Mesenchymal stem cell (in vitro differentiated cells and primary cell): ENCODE measurements at regions not wholly inside any gene's neighbourhood (a gene's known extent, or its start where the extent isn't known, plus 50 kb on each side); places are given as distances from the start of the nearest gene placed in this dataset.

Experiments
- DNase-seq: peaks from one replicate; pipeline ENCODE4 v3.0.0-alpha.2; 2013
- H2AFZ ChIP-seq: one replicate; pipeline ENCODE4 v1.6.1; 2013; ENCODE audit warnings: low read depth, mild to moderate bottlenecking, control low read depth, inconsistent platforms, low read length, moderate library complexity
- H2AK5ac ChIP-seq: 2 replicates; pipeline ENCODE4 v1.6.1; 2013; ENCODE audit warnings: low read length, moderate library complexity, mild to moderate bottlenecking, inconsistent platforms; ENCODE audit not compliant: severe bottlenecking
- H2BK120ac ChIP-seq: one replicate; pipeline ENCODE4 v1.6.1; 2013; ENCODE audit warnings: low read depth, mild to moderate bottlenecking, inconsistent platforms, low read length, moderate library complexity
- H2BK12ac ChIP-seq, 2 experiments: one replicate each; pipeline ENCODE4 v1.6.1; 2013; ENCODE audit warnings: inconsistent platforms in 2 of 2, low read length in 2 of 2, mild to moderate bottlenecking in 2 of 2, moderate library complexity in 2 of 2, control low read depth in 1 of 2
- H2BK15ac ChIP-seq: one replicate; pipeline ENCODE4 v1.6.1; 2013; ENCODE audit warnings: mild to moderate bottlenecking, low read depth, inconsistent platforms; ENCODE audit not compliant: poor library complexity, severe bottlenecking
- H2BK5ac ChIP-seq: 2 replicates; pipeline ENCODE4 v1.6.1; 2013; ENCODE audit warnings: low read depth, mild to moderate bottlenecking, low read length, control low read depth, inconsistent platforms; ENCODE audit not compliant: poor library complexity, severe bottlenecking
- H3K14ac ChIP-seq, 2 experiments: one replicate each; pipeline ENCODE4 v1.6.1; 2013; ENCODE audit warnings: inconsistent platforms in 2 of 2, low read length in 2 of 2, control low read depth in 1 of 2, mild to moderate bottlenecking in 1 of 2, moderate library complexity in 1 of 2
- H3K18ac ChIP-seq, 2 experiments: one replicate each; pipeline ENCODE4 v1.6.1; 2013; ENCODE audit warnings: inconsistent platforms in 2 of 2, low read length in 2 of 2, control low read depth in 1 of 2, low read depth in 1 of 2, mild to moderate bottlenecking in 1 of 2
- H3K23ac ChIP-seq, 2 experiments: one replicate each; pipeline ENCODE4 v1.6.1; 2013; ENCODE audit warnings: inconsistent platforms in 2 of 2, low read length in 2 of 2, mild to moderate bottlenecking in 2 of 2, moderate library complexity in 2 of 2, control low read depth in 1 of 2
- H3K27ac ChIP-seq: 2 replicates; pipeline ENCODE4 v1.5.1; 2013; ENCODE audit warnings: mild to moderate bottlenecking, moderate library complexity, low read length, control low read depth, inconsistent platforms; ENCODE audit not compliant: poor library complexity, severe bottlenecking
- H3K27me3 ChIP-seq, 2 experiments: 2 replicates each; pipeline versions ENCODE4 v1.6.1 to v1.7.0; 2013; ENCODE audit warnings: low read length in 2 of 2, mild to moderate bottlenecking in 2 of 2, moderate library complexity in 2 of 2, control low read depth in 1 of 2, inconsistent platforms in 1 of 2; ENCODE audit not compliant: control insufficient read depth in 1 of 2, insufficient read depth in 1 of 2
- H3K36me3 ChIP-seq, 2 experiments: 2 replicates each; pipeline versions ENCODE4 v1.6.1 to v1.7.0; 2013; ENCODE audit warnings: low read length in 2 of 2, control low read depth in 1 of 2, inconsistent platforms in 1 of 2, low read depth in 1 of 2, mild to moderate bottlenecking in 1 of 2; ENCODE audit not compliant: insufficient read depth in 2 of 2, control insufficient read depth in 1 of 2
- H3K4ac ChIP-seq, 2 experiments: one replicate each; pipeline ENCODE4 v1.6.1; 2013; ENCODE audit warnings: inconsistent platforms in 2 of 2, low read length in 2 of 2, mild to moderate bottlenecking in 2 of 2, moderate library complexity in 2 of 2, control low read depth in 1 of 2, low read depth in 1 of 2
- H3K4me1 ChIP-seq: 2 replicates; pipeline ENCODE4 v1.6.1; 2013; ENCODE audit warnings: low read depth, low read length, control low read depth; ENCODE audit not compliant: control insufficient read depth, insufficient read depth
- H3K4me2 ChIP-seq: 2 replicates; pipeline ENCODE4 v1.6.1; 2013; ENCODE audit warnings: low read length, mild to moderate bottlenecking, inconsistent platforms; ENCODE audit not compliant: poor library complexity, severe bottlenecking
- H3K4me3 ChIP-seq, 2 experiments: 2 replicates each; pipeline versions ENCODE4 v1.5.1 to v1.7.0; 2013; ENCODE audit warnings: low read length in 2 of 2, mild to moderate bottlenecking in 2 of 2, control low read depth in 1 of 2, low read depth in 1 of 2; ENCODE audit not compliant: insufficient read depth in 1 of 2
- H3K79me1 ChIP-seq: replicated peaks from 2 replicates; pipeline ENCODE4 v1.6.1; 2013; ENCODE audit warnings: mild to moderate bottlenecking, control low read depth, low read length, inconsistent platforms; ENCODE audit not compliant: poor library complexity, severe bottlenecking
- H3K9ac ChIP-seq: 2 replicates; pipeline ENCODE4 v1.7.0; 2013; ENCODE audit warnings: mild to moderate bottlenecking, low read length, moderate library complexity
- H3K9me3 ChIP-seq: 2 replicates; pipeline ENCODE4 v1.7.0; 2013; ENCODE audit warnings: mild to moderate bottlenecking, low read length; ENCODE audit not compliant: control insufficient read depth
- H4K8ac ChIP-seq: one replicate; pipeline ENCODE4 v1.6.1; 2013; ENCODE audit warnings: inconsistent platforms, mild to moderate bottlenecking, low read length, moderate library complexity
- H4K91ac ChIP-seq: one replicate; pipeline ENCODE4 v1.6.1; 2013; ENCODE audit warnings: mild to moderate bottlenecking, low read length, inconsistent platforms
- WGBS: methylation state at CpG from one replicate; pipeline ENCODE4 v1.1.7; 2013; ENCODE audit warnings: mixed read lengths; 5-methylcytosine and 5-hydroxymethylcytosine counted together

GRCh38 chr13:78028960-78029359 is 110.3 kb upstream of the EDNRB start:
- Histone ChIP-seq H3K27ac (no peak overlapping the region), H2BK15ac (no peak overlapping the region), H3K18ac (no peak overlapping the region), H3K9ac (no peak overlapping the region), H2AFZ (no peak overlapping the region), H3K4me2 (no peak overlapping the region), H4K8ac (no peak overlapping the region), H4K91ac (no peak overlapping the region), H3K14ac (no peak overlapping the region), H3K9me3 (no peaks in the 10 kb centered on the region), H3K4me3 (no peak overlapping the region), H2BK5ac (no peak overlapping the region), H3K36me3 (no peaks in the 10 kb centered on the region), H3K4me1 (no peaks in the 10 kb centered on the region), H2BK120ac (no peak overlapping the region), H3K23ac (no peak overlapping the region), H3K27me3 (no peaks in the 10 kb centered on the region), H3K79me1 (no peaks in the 10 kb centered on the region), H2AK5ac (no peak overlapping the region), H2BK12ac (no peak overlapping the region), H3K4ac (no peak overlapping the region)
- WGBS = 98% methylated on average over 1 of the region's 1 CpG
- no peak for DNase-seq

DNA sequence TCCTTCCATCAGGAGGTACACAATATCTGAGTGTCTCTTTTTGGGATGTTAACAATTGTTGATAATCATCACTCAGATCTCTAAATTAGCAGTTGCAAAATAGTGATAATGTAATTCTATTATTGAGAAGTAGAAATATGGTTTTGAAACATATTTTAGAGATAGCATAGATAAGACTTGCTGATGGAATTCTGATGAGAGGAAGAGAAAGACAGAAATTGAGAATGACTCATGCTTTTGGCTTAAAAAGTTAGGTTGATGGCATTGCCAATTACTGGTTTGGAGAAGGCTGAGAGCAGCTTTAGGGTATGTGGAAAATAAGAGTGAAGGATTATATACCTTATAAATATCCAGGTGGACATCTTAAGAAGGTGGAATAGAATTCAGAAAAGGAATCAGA is 106.4 kb upstream of the EDNRB start:
- Histone ChIP-seq H4K91ac (no peak overlapping the region), H2AFZ (no peak overlapping the region), H2BK15ac (no peak overlapping the region), H2BK5ac (no peak overlapping the region), H3K23ac (no peak overlapping the region), H2BK120ac (no peak overlapping the region), H3K36me3 (no peaks in the 10 kb centered on the region), H3K79me1 (no peaks in the 10 kb centered on the region), H3K18ac (no peak overlapping the region), H3K4ac (no peak overlapping the region), H3K27me3 (no peaks in the 10 kb centered on the region), H3K4me1 (no peaks in the 10 kb centered on the region), H3K27ac (no peak overlapping the region), H3K9me3 (no peaks in the 10 kb centered on the region), H3K14ac (no peak overlapping the region), H4K8ac (no peak overlapping the region), H2AK5ac (no peak overlapping the region), H3K4me2 (no peak overlapping the region), H3K4me3 (no peak overlapping the region), H2BK12ac (no peak overlapping the region), H3K9ac (no peak overlapping the region)
- no peak for DNase-seq

DNA sequence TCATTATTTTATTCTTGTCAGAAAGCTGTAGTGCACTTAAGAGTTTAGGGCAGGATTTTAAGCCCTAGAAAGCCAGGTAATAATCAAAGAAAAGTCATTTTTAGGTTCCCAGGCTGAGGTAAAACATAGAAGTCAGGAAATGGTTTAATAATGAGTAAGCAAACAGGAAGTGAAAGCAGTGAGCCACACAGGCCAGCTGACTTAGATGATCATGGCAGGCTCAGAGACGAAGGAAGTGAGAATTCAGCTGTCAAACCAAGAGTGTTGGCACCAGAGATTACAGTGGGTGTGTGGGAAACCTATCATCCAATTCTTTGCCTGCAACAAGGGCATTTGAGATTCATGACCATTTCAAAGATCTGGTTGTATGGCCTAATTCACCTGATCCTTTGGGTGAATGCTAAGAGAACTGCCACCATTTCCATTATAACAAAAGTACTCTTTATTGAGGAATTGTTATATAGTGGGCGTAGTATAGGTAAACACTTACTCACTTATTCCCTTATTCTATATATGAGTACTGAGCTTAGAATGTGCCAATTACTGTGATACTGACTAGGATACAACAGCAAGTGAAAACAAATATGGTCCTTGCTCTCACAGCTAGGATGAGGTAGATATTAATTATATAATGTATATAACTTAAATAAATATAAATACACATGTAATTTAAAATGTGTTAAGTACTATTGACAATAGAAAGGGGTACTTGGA is 103.7 kb upstream of the EDNRB start:
- H3K79me1 ChIP-seq = no peaks in the 10 kb centered on the region
- no peaks in the 10 kb centered on the region for H3K27me3 ChIP-seq
- H3K9me3 ChIP-seq = no peaks in the 10 kb centered on the region
- H2BK15ac ChIP-seq = no peak overlapping the region
- H3K36me3 ChIP-seq = no peaks in the 10 kb centered on the region
- H3K4ac ChIP-seq = no peak overlapping the region
- H2BK120ac ChIP-seq = no peak overlapping the region
- DNase-seq = peak; percentile 64
- H2BK12ac ChIP-seq = peak overlapping the region in 1 of 2 experiments; percentile 39
- no peak overlapping the region for H3K9ac ChIP-seq
- no peak overlapping the region for H3K14ac ChIP-seq
- H2BK5ac ChIP-seq = no peak overlapping the region
- no peak overlapping the region for H2AK5ac ChIP-seq
- peak overlapping the region; percentile 66 for H4K8ac ChIP-seq
- no peak overlapping the region for H3K23ac ChIP-seq
- no peak overlapping the region for H3K4me2 ChIP-seq
- H3K27ac ChIP-seq = no peak overlapping the region
- 0% methylated on average over 1 of the region's 2 CpGs for WGBS
- no peaks in the 10 kb centered on the region for H3K4me1 ChIP-seq
- H4K91ac ChIP-seq = no peak overlapping the region
- H3K18ac ChIP-seq = peak overlapping the region; percentile 40 to 86
- H2AFZ ChIP-seq = no peak overlapping the region
- H3K4me3 ChIP-seq = no peak overlapping the region

- Histone ChIP-seq H3K14ac (no peak overlapping the region), H2BK5ac (no peak overlapping the region), H3K79me1 (no peaks in the 10 kb centered on the region), H3K4me2 (no peak overlapping the region), H3K9me3 (peaks cover 5% of the 10 kb centered on the region), H2BK12ac (peak overlapping the region; percentile 18 to 78), H3K27me3 (no peaks in the 10 kb centered on the region), H3K4me3 (no peak overlapping the region), H4K91ac (peak overlapping the region; percentile 5), H3K23ac (no peak overlapping the region), H2BK15ac (no peak overlapping the region), H4K8ac (no peak overlapping the region), H3K4ac (no peak overlapping the region), H2BK120ac (no peak overlapping the region), H3K9ac (no peak overlapping the region), H3K18ac (peak overlapping the region in 1 of 2 experiments; percentile 60), H3K4me1 (no peaks in the 10 kb centered on the region), H2AK5ac (no peak overlapping the region), H3K36me3 (no peaks in the 10 kb centered on the region), H3K27ac (no peak overlapping the region), H2AFZ (peak overlapping the region; percentile 54)
- DNase-seq = peak; percentile 38
- 2% methylated on average over 6 of the region's 7 CpGs for WGBS
Observed at GRCh38 chr13:78020861-78021260, 102.2 kb upstream of the EDNRB start.
